AML-193 (cell line): ENCODE measurements at regions not wholly inside any gene's neighbourhood (a gene's known extent, or its start where the extent isn't known, plus 50 kb on each side); places are given as distances from the start of the nearest gene placed in this dataset.

Experiments
- DNase-seq, 2 experiments: peaks; one replicate each; lab custom pipeline; 2025; lab: John Stamatoyannopoulos, UW

DNA sequence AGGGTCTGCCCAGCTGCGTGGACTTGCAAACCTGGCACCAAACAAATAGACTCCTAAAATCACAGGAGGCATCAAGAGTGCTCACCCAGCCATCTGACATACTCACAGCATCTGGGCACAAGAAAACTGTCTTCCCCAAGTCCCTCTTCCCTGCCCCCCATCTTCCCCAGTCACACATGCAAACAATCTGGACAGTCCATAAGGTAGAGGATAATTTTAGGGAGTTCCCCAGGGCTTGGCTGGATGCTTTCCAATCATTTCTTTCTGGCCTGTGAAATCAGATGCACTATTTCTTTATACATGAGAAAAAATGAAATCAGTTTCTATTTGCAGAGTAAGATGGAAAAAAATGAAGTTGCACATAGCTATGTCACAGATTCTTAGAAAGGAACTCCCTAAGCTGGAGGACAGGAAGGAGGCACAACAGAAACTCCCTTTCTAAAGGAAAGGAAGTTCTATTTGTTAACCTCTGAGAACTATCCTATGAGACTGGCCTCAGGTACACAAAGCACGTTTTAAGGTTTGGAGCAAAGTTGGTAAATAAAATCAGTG is 342.3 kb downstream of the HNRNPD start:
- DNase-seq, result no peak

DNA sequence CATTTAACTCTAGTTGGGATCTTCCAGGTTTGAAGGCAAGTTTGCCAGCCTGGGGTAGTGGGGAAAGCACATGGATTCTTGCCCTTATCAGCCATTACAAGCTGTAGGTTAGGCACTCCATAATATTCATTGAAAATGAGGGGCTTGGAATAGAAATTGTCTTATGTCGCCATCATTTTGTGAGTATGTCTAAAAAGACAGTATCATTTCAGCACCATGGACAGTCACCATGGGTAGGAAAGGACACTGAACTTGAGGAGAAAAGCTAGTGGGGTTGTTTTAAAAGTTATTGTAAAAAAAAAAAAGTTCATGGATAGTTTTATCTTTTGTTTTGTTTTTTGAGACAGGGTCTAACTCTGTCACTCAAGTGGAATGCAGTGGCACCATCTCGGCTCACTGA is 356.1 kb downstream of the HNRNPD start:
- peak in 1 of 2 experiments; percentile 1 for DNase-seq

DNA sequence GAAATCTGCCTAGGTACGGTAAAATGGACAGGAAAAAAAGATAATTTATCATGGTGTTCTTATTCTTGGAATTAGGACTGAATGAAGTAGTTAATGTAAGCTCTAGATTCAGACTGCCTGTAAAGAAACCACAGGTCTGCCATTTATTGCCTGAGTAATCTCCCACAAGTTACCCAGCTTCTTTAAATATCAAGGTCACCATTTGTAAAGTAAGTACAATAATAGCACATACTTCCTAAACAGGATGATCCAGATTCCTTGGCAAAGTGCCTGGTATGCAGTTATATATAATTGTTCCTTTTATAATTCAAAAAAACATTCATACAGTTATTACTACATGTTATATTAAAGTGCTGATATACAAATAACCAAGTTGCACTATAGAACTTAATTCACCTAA is 368.6 kb downstream of the HNRNPD start:
- DNase-seq, result no peak

DNA sequence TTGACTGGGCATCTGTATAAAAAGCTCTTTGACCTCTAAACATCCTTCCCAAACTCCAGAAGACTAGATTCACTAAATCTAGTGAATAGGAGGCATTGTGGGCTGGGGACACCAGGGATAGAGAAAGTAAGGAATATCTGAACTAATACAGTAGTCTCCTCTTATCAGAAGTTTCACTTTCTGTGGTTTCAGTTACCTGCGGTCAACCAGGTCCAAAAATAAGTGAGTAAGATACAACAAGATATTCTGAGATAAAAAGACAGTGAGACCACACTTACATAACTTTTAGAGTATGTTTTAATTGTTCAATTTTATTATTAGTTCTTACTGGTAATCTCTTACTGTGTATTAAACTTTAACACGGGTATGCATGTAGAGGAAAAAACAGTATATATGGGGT is 376.5 kb downstream of the HNRNPD start:
- DNase-seq, result no peak

DNA sequence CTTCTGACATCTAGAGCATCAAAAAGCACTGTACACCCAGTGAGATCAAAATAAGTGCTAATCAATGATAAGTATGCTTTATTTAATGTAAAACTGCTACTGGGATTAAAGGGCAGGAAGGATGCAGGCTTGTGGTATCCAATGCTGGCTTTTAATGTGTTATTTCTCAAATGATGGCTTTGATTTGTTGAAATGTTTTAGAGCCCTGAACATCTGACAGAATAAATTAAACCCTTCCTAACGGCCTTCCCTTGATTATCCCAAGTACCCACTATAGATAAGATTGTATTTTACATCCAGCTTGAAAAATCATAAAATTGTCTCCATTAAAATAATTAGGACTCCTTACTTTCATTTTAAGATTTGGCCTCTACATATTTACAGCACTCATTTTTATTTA is 382.9 kb downstream of the HNRNPD start:
- DNase-seq, result no peak

DNA sequence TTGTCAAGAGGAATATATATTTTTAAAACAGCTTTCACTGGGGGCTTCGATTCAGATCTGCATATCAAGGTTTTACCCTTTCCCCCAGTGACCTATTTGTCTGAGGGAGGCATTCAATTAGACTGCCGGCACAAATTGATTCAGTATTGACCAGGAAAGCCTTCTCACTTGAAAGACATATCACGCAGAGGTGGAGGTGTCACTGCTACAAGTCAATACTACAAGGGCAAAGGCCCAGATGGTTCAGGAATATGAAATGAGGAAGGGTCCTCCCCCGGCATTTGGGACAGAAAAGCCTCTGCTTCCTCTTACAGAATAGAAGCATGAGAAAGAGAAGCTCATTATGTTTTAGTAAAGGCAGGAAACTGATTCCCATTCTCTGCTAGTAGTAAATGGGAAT is 383.6 kb downstream of the HNRNPD start:
- no peak for DNase-seq

DNA sequence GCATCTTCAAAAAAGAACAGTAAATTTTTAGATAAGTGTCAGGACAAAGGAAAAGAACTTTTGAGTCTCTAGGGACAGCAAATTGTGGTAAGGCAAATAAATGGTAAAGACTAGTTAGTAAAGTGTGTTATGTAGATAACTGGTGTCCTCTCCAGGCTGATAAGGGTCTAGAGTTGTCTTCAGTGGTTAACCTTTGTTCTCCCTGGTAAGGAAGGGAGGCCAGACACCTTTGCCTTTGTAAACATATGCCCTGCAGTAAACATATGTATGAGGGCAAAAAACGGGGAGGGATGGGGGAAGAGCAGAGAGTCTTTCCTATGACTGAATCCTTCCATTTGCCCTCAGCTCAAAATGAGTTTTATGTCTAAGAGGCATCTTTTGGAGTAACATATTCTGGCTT is 384.6 kb downstream of the HNRNPD start:
- no peak for DNase-seq

DNA sequence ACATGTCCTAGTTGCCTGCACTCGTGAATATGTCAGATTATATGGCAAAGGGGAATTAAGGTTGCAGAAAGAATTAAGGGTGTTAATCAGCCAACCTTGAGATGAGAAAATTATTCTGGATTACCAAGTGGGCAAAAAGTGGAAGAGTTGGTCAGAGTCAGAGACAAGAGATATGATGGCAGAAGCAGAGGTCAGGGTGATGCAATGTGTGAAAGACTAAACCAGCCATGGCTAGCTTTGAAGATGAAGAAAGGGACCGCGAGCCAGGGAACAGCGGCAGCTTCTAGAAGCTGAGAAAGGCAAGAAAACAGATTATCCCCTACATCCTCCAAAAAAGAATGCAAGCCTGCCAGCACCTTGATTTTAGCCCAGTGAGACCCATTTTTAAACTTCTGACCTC is 385.6 kb downstream of the HNRNPD start:
- no peak for DNase-seq

DNA sequence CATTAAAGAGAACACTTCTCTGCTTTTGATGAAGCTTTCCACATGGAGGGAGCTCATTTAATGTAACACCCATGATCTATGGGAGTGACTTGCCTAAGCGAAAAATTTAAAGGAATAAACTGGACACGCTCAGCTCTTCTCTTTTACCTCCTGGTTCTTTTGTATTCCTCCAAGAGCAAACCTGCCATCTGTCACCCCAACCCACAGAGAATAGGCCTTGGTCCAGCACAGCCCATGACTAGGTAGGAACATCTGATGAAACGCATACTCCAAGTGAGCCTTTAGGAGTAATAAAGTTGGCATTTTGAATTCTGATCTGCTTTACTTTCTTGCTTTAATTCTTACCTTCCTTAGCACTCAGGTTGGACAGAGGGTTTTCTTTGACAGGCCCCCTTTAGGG is 389.0 kb downstream of the HNRNPD start:
- no peak for DNase-seq

DNA sequence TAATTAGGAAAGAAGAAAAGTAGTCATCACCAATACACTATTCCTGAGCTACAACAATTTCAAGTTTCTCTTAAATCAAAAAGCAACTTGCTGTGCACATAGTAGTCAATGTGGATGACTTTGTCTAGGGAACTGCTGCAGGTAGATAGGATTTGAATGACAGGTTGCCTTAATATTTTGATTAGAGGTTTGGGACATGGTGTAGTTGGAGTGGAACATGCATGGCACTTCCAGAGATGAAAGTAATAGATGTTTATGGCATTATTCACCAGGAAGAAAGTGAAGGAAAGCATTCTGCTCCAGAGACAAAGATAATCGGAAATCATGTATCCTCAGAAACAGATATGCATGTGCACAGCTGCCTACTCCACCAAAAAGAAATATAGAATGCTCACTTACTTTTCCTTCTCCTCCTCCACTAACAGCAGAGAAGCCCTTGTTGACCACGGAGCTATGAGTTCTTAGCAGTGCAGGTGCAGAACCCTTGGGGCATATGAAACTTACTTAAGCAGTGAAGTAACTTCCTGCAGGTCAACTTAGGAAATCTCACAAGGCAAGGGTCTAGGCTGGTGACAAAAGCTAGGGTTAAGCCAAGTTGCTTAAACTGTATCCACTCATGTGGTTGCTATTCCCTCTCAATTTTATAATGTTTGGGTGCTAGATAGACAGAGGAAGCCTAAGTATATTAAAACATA is 390.8 kb downstream of the HNRNPD start:
- peak; percentile 68 to 74 for DNase-seq

DNA sequence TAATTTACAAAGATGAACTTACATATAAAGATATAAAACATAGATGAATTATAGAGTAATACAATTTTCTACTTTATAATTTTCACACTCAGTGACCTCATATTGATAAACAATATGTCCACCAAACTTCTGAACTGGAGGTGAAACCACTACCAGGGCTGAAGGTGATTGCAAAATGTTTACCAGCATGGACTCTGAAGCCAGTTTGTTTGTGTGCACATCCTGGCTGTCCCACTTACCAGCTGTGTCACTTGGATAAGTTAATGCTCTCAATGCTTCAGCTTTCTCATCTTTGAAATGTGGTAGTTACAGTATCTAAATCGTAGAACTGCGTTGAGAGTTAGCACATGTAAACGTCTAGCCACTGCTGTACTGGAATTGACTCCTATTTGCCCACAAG is 392.6 kb downstream of the HNRNPD start:
- DNase-seq, result no peak

DNA sequence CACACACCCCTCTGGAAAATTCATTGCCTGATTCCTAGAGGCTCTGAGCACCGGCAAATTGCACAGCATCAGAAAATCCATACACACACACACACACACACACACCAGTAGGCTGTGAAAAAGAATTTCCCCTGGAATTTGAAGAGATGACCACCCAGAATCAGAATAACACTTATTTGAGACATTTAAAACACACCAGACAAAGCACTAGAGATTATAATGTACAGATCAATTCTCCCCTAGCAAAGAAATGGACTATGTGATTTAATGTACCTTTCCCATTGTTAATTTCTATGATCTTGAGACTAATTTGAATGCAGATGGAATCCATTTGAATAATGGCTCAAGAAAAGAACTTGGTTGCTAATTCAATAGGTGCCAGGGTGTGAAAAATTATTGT is 399.3 kb downstream of the HNRNPD start:
- DNase-seq, result no peak

DNA sequence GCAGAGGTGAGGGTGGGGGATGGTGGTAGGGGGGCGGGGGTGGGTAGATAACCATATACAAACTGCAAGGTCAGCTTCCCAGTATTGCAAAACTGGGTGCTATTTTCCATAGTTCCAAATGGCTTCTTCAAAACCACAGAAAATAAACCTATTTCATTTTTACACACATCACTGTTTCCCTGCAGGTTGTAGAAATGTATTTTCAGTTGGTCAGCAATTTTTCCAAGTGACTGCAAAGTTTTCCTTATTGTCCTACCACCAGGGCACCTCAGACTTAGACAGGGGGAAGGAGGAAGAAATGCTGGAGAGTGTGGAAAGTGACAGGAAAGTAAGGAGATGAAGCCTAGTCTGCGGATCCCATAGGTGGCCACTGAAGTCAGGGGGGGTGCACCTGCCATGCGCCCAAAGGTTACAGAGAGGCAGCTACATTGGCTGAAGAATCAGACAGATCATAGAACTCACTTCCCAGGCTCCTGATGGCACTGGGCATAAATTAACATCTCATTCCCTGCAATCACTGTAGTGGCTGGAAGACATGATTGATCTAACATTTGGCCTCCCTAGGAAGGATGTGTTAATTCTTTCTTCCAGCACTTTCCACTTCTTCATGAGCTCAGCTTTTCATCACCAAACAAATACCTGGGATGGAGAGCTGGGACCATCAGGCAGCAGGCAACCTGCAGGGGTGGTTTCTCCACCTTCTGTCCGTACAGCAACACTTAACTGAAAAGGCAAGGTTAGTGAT is 402.0 kb downstream of the HNRNPD start:
- no peak for DNase-seq

DNA sequence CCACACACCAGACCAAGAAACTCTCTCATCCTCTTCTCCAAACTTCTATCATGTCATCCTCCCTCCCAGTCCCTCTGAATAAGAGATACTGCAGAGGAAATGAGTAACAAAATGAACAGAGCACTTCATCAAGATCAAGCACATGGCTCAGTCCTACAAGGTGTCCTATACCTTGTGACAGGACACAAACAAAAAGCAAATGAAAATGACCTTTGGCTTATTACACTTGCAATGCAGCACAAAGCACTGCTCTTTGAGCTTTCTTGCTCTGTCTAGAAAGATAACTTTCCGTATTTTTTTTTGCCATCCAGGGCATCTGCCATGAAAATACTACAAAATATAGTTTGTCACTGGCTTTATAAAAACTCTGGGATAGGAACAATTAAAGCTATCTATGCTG is 402.7 kb downstream of the HNRNPD start:
- DNase-seq, result no peak

DNA sequence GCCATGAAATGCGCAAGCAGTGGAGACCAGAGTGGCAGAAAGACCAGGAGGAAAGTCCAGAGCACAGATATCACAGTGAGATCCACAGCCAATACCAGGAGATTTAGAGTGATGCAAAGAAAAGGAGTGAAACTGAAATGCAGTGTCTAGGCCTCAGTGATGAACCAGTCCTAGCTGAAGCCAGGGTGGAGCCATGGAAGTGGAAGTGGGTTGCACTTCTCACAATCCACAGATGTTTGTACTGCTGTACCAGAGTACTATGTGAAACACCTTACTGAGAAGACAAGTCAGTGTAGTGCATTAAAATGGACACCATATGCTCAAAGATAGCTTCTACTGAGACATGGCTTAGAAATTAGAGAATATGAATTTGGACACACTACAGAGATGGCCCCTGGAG is 403.3 kb downstream of the HNRNPD start:
- DNase-seq, result no peak

DNA sequence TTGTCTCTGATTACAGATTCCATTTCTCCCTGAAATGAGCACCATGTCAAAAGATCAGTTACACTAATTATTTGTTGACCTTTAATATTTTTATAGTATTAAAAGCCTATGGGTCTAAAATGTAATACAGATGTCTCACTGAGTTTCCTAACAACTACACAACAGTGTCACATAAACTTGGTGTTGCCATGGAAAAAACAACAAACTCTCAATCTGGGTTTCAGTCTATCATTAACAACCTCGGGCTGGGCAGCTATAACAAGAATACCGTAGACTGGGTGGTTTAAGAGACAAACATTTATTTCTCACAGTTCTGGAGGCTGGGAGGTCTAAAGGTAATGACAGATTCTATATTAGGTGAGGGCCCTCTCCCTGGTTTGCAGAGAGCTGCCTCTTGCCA is 407.1 kb downstream of the HNRNPD start:
- DNase-seq, result no peak

DNA sequence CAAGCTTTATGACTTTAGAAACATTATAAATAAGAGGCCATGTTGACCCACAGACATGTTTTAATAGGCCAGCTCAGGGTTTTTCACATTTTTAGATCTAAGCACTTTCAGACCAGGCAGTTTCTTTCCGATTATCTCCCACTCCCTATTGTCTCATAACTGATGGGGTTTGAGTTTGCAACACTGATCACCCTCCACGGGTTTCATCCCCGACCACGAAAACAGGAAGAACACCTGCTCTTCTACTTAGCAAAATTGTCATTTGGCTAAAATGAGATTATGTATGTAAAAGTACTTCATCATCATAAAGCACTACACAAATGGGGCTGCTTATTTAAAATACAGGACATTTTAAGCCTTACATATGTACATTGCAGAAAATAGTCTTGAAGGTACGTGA is 407.9 kb downstream of the HNRNPD start:
- no peak for DNase-seq

DNA sequence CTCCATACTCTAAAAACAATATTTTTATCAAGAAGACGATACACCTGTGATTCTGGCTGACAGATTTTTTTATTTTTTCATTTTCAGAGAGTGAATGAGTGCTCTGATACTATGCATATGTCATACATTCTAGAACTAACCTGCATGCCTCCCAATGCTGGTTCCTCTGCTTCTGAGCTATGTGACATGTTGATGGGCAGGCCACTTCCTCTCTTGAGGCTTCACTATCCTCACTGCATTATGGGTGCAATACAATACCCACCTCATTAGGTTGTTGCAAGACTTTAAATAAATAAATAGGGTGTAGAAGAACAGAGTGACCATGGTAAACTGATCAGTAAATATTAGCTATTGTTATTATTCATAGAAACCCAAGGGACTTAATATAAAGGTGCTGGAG is 408.3 kb downstream of the HNRNPD start:
- no peak for DNase-seq

DNA sequence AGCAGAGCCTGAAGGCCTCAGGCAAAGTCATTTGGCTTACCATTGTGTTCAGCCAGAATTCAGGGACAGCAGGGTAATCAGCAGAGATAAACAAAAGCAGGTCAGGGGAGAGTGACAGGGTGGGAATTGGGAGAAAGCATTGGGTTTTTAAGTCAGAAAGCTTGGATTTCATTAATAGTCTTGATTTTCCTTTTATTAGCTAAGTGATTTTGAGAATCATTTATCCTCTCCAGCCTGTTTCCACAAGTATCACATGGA is 410.1 kb downstream of the HNRNPD start:
- no peak for DNase-seq

DNA sequence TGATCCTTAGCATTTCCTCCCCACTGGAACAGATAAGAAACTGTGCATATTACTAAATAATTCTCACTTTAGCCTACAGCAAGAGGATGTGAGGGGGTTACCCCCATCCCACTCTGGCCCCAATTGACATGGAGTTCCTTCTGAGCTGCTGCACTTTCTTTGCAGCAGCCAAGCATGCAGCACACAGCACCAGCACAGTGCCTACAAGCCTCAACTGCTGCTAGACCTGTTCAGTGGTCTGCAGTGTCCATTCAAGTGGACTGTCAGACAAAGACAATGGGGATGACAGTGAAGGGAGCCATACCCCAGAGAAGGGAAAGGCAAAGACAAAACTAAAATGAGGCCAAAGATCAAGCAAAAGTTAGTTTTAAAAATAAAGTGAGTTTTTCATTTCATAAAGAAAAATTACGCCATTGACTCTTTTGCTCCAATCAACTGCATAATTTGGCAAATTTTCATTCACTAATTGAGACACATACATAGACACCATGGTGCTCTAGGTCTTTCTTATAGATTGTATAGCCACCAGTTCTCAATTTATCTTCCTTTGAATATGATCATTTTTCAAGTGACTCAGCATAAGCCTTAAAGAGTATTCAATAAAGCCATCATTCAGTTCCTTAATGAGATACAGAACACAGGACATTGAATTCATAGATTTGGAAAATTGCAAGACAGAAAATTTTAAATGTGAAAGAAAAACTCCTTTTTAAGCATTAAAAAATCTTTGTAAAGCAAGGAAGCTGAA is 410.6 kb downstream of the HNRNPD start:
- DNase-seq, result no peak

DNA sequence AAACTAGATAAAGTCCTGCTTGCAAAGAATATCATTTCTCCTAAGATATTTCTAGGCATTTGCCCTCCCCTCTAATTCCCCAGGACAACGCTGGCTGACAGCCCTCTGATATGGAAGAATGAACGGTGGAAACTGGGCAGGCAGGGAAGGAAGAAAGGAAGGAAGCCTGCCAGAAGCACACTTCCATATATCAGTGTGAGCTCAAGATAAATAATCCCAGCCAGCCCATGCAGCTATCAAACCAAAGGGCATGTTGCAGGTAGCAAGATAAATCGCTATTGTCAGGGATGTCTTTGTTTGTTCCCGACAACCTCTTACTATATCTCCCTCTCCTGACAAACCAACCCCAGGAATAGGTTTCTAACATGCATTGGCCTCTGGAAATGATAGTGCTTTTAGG is 412.8 kb downstream of the HNRNPD start:
- no peak for DNase-seq

DNA sequence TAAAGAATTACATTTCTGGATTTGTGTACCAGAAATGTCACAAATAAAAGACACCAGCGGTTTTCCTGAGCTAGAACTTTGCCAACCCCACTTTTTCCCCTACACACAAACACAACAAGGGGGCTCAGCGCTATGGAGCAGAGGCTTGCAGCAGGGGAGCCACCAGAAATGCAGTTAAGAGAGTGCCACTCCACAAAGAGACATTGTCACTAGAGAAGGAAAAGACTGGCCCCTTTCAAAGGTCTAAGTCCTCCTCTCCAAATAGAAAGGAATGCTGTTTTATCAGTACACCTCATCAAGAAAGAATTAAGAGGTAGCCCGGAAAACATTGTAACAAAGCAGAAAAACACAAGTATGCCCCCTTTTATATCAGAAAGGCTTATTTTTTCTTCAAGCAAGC is 419.5 kb downstream of the HNRNPD start:
- DNase-seq, result no peak

DNA sequence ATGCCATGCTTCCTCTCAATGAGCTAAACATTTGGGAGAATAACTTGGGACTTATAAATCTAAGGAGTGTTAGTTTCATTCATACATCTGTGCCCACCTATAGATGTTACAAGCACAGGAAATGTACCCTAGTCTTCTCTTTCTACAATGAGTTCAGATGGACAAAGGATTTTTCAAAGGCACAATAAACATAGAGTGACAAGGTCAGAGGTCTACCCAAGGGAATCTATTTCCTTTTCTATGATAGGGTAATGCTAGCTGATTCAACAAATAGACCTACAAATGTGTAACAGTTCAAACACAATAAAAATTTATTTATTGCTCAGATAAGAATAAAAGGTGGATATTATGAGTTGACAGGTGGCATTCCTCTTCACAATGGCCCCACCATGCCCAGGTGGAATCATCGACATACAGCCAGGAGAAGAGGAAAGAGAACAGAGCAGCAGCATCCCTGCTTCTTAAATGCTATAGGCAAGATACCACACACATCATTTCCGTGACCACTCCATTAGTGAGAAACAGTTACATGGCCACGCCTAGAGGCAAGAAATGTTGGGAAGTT is 421.8 kb downstream of the HNRNPD start:
- DNase-seq, result no peak
